H1 (cell line): ENCODE measurements at regions not wholly inside any gene's neighbourhood (a gene's known extent, or its start where the extent isn't known, plus 50 kb on each side); places are given as distances from the start of the nearest gene placed in this dataset.

ENCODE experiments used
- BCL11A ChIP-seq, 2 experiments: IDR thresholded peaks; one replicate each; pipeline ENCODE4 v1.6.1; 2011; ENCODE audit warnings: low read depth in 2 of 2, low read length in 2 of 2, mild to moderate bottlenecking in 2 of 2
- BRCA1 ChIP-seq: IDR thresholded peaks from 2 replicates; pipeline ENCODE4 v1.6.1; 2012; ENCODE audit warnings: low read depth, low read length, improper control_type of control experiment
- CBX8 ChIP-seq: fragments of 300-800, 300-1000 bp; sonication (generic); IDR thresholded peaks from 2 replicates; pipeline ENCODE4 v1.7.1; 2016; ENCODE audit warnings: low read depth, low read length, borderline replicate concordance
- EGR1 ChIP-seq: IDR thresholded peaks from 2 replicates; pipeline ENCODE4 v1.6.1; 2011; ENCODE audit warnings: low read depth, low read length, borderline replicate concordance
- KDM1A ChIP-seq: fragments of 200-600, 300-600 bp; sonication (generic); IDR thresholded peaks from 2 replicates; pipeline ENCODE4 v1.7.1; 2016; ENCODE audit warnings: mild to moderate bottlenecking, low read length, borderline replicate concordance
- SP4 ChIP-seq: IDR thresholded peaks from 2 replicates; pipeline ENCODE4 v1.6.1; 2012; ENCODE audit warnings: low read length, inconsistent platforms
- TCF12 ChIP-seq: IDR thresholded peaks from 2 replicates; pipeline ENCODE4 v1.6.1; 2011; ENCODE audit warnings: low read depth, mild to moderate bottlenecking, low read length
- USF2 ChIP-seq: IDR thresholded peaks from 2 replicates; pipeline ENCODE4 v1.6.1; 2011; ENCODE audit warnings: low read length, improper control_type of control experiment
- YY1 ChIP-seq: IDR thresholded peaks from 2 replicates; pipeline ENCODE4 v1.6.1; 2011; ENCODE audit warnings: low read depth, mild to moderate bottlenecking, low read length
- ZNF274 ChIP-seq: IDR thresholded peaks from 2 replicates; pipeline ENCODE4 v1.7.0; 2012; ENCODE audit warnings: low read length, borderline replicate concordance; ENCODE audit errors: extremely low read depth
- TF ChIP-seq, protein P1 (sequence below): fragments of 300-600 bp; sonication (generic); IDR thresholded peaks from 2 replicates; pipeline ENCODE4 v1.7.1; 2012; ENCODE audit warnings: low read length, moderate library complexity, mild to moderate bottlenecking, inconsistent platforms; ENCODE audit not compliant: insufficient replicate concordance

GRCh38 chr2:212618636-212619035 lies 80.0 kb upstream of the ERBB4 start (continued):
- TF ChIP-seq, protein P1, sequence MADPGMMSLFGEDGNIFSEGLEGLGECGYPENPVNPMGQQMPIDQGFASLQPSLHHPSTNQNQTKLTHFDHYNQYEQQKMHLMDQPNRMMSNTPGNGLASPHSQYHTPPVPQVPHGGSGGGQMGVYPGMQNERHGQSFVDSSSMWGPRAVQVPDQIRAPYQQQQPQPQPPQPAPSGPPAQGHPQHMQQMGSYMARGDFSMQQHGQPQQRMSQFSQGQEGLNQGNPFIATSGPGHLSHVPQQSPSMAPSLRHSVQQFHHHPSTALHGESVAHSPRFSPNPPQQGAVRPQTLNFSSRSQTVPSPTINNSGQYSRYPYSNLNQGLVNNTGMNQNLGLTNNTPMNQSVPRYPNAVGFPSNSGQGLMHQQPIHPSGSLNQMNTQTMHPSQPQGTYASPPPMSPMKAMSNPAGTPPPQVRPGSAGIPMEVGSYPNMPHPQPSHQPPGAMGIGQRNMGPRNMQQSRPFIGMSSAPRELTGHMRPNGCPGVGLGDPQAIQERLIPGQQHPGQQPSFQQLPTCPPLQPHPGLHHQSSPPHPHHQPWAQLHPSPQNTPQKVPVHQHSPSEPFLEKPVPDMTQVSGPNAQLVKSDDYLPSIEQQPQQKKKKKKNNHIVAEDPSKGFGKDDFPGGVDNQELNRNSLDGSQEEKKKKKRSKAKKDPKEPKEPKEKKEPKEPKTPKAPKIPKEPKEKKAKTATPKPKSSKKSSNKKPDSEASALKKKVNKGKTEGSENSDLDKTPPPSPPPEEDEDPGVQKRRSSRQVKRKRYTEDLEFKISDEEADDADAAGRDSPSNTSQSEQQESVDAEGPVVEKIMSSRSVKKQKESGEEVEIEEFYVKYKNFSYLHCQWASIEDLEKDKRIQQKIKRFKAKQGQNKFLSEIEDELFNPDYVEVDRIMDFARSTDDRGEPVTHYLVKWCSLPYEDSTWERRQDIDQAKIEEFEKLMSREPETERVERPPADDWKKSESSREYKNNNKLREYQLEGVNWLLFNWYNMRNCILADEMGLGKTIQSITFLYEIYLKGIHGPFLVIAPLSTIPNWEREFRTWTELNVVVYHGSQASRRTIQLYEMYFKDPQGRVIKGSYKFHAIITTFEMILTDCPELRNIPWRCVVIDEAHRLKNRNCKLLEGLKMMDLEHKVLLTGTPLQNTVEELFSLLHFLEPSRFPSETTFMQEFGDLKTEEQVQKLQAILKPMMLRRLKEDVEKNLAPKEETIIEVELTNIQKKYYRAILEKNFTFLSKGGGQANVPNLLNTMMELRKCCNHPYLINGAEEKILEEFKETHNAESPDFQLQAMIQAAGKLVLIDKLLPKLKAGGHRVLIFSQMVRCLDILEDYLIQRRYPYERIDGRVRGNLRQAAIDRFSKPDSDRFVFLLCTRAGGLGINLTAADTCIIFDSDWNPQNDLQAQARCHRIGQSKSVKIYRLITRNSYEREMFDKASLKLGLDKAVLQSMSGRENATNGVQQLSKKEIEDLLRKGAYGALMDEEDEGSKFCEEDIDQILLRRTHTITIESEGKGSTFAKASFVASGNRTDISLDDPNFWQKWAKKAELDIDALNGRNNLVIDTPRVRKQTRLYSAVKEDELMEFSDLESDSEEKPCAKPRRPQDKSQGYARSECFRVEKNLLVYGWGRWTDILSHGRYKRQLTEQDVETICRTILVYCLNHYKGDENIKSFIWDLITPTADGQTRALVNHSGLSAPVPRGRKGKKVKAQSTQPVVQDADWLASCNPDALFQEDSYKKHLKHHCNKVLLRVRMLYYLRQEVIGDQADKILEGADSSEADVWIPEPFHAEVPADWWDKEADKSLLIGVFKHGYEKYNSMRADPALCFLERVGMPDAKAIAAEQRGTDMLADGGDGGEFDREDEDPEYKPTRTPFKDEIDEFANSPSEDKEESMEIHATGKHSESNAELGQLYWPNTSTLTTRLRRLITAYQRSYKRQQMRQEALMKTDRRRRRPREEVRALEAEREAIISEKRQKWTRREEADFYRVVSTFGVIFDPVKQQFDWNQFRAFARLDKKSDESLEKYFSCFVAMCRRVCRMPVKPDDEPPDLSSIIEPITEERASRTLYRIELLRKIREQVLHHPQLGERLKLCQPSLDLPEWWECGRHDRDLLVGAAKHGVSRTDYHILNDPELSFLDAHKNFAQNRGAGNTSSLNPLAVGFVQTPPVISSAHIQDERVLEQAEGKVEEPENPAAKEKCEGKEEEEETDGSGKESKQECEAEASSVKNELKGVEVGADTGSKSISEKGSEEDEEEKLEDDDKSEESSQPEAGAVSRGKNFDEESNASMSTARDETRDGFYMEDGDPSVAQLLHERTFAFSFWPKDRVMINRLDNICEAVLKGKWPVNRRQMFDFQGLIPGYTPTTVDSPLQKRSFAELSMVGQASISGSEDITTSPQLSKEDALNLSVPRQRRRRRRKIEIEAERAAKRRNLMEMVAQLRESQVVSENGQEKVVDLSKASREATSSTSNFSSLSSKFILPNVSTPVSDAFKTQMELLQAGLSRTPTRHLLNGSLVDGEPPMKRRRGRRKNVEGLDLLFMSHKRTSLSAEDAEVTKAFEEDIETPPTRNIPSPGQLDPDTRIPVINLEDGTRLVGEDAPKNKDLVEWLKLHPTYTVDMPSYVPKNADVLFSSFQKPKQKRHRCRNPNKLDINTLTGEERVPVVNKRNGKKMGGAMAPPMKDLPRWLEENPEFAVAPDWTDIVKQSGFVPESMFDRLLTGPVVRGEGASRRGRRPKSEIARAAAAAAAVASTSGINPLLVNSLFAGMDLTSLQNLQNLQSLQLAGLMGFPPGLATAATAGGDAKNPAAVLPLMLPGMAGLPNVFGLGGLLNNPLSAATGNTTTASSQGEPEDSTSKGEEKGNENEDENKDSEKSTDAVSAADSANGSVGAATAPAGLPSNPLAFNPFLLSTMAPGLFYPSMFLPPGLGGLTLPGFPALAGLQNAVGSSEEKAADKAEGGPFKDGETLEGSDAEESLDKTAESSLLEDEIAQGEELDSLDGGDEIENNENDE = no peak
- TF ChIP-seq CBX8 (no peak), USF2 (no peak), EGR1 (no peak), ZNF274 (no peak), BCL11A (IDR thresholded peaks at IDR 0.05; ENCODE audit: low read depth in 2 of 2, low read length in 2 of 2) (no peak), SP4 (no peak), TCF12 (no peak), YY1 (no peak), BRCA1 (no peak), KDM1A (no peak)
- TF ChIP-seq, all 59 proteins: peak for 0
